Immature natural killer cell (primary cell): ENCODE measurements at regions not wholly inside any gene's neighbourhood (a gene's known extent, or its start where the extent isn't known, plus 50 kb on each side); places are given as distances from the start of the nearest gene placed in this dataset.
"Not testable (repeated sequence)": the region's sequence is repeated elsewhere in the genome, so short reads cannot be mapped to it uniquely, and the experiment has no call there.

Experiments
- DNase-seq, 3 donors: peaks; one replicate each; pipeline ENCODE4 v3.0.0; 2022; ENCODE audit warnings: mixed read lengths in 1 of 3
- H3K27ac Mint-ChIP-seq, 6 donors: one replicate each; pipeline ENCODE4 v1.8.0; 2020; ENCODE audit warnings: mixed read lengths in 6 of 6, mild to moderate bottlenecking in 5 of 6, inconsistent platforms in 4 of 6, moderate library complexity in 3 of 6
- H3K27me3 Mint-ChIP-seq, 3 donors: one replicate each; pipeline ENCODE4 v1.8.0; 2020 to 2021; ENCODE audit warnings: low read depth in 3 of 3, mild to moderate bottlenecking in 3 of 3, mixed read lengths in 3 of 3, moderate library complexity in 3 of 3, inconsistent platforms in 1 of 3
- H3K36me3 Mint-ChIP-seq, 3 donors: one replicate each; pipeline ENCODE4 v1.8.0; 2020; ENCODE audit warnings: mixed read lengths in 3 of 3, inconsistent platforms in 2 of 3, mild to moderate bottlenecking in 2 of 3
- H3K4me1 Mint-ChIP-seq, 2 donors: one replicate each; pipeline ENCODE4 v1.8.0; 2020; ENCODE audit warnings: inconsistent platforms in 2 of 2, mild to moderate bottlenecking in 2 of 2, mixed read lengths in 2 of 2, moderate library complexity in 1 of 2
- H3K4me3 Mint-ChIP-seq, 5 donors: one replicate each; pipeline ENCODE4 v1.8.0; 2020; ENCODE audit warnings: mild to moderate bottlenecking in 5 of 5, mixed read lengths in 5 of 5, inconsistent platforms in 3 of 5, moderate library complexity in 3 of 5
- H3K9me3 Mint-ChIP-seq, 6 donors: one replicate each; pipeline ENCODE4 v1.8.0; 2020; ENCODE audit warnings: mild to moderate bottlenecking in 6 of 6, mixed read lengths in 6 of 6, inconsistent platforms in 4 of 6, moderate library complexity in 3 of 6

GRCh38 chr3:106305882-106306435 lies 437.1 kb upstream of the CBLB start:
- Mint-ChIP-seq H3K4me3 (no peak overlapping the region), H3K9me3 (no peaks in the 10 kb centered on the region)

DNA sequence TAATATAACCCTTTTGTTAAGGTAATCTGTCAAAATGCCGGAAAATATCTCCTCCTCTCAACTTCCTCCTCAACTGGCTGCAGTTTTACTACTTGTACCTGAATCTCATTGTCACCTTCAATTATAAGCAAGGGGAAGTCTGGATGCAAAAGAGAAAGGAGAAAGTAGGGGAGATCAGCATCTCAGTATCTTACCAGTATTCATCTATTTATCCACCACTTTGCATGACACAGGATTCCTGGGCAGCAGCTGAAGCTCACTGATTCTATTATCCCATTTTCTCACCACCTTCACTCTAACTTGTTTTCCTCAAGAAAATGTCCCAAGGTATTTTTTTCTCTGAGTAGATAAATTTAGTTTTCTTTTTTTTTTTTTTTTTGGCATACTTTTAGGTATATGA lies 440.5 kb upstream of the CBLB start:
- Mint-ChIP-seq H3K4me3 (no peak overlapping the region), H3K27ac (no peak overlapping the region), H3K9me3 (no peaks in the 10 kb centered on the region), H3K27me3 (peaks cover 0 to 2% (median 0%) of the 10 kb centered on the region in 3 donors), H3K4me1 (no peaks in the 10 kb centered on the region), H3K36me3 (peaks cover 0 to 4% (median 0%) of the 10 kb centered on the region in 3 donors)
- DNase-seq, result no peak

More at GRCh38 chr3:106305882-106306435, 437.1 kb upstream of the CBLB start:
- Mint-ChIP-seq H3K27ac (no peak overlapping the region), H3K36me3 (no peaks in the 10 kb centered on the region), H3K4me1 (peaks cover 0 to 5% of the 10 kb centered on the region in 2 donors), H3K27me3 (peaks cover 0 to 2% (median 0%) of the 10 kb centered on the region in 3 donors)
- DNase-seq, result no peak

DNA sequence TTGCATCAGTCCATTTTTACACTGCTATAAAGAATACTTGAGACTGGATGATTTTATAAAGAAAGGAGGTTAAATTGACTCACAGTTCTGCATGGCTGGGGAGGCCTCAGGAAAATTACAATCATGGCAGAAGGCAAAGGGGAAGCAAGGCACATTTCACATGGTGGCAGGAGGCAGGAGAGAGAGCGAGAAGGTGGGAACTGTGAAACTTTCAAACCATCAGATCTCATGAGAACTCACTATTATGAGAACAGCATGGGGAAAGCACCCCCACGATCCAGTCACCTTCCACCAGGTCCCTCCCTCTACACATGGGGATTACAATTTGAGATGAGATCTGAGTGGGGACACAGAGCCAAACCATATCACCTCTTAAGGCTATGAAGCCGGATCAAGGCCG lies 441.0 kb upstream of the CBLB start:
- H3K27ac Mint-ChIP-seq, H3K4me1 Mint-ChIP-seq, H3K27me3 Mint-ChIP-seq, H3K36me3 Mint-ChIP-seq, H3K4me3 Mint-ChIP-seq, DNase-seq, H3K9me3 Mint-ChIP-seq: not testable (repeated sequence)

GRCh38 chr3:106317141-106318055 lies 448.6 kb upstream of the CBLB start:
- DNase-seq, result no peak
- H3K27me3 Mint-ChIP-seq, result peaks cover 0 to 4% (median 2%) of the 10 kb centered on the region in 3 donors
- H3K27ac Mint-ChIP-seq, result no peak overlapping the region

DNA sequence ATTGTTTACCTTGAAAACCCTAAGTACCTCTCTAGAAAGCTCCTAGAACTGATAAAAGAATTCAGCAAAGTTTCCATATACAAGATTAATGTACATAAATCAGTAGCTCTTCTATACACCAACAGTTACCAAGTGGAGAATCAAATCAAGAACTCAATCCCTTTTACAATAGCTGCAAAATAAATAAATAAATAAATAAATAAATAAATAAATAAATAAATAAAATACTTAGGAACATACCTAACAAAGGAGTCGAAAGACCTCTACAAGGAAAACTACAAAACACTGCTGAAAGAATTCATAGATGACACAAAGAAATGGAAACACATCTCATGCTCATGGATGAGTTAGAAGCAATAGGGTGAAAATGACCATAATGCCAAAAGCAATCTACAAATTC lies 452.6 kb upstream of the CBLB start:
- H3K4me3 Mint-ChIP-seq, H3K4me1 Mint-ChIP-seq, DNase-seq, H3K27ac Mint-ChIP-seq, H3K36me3 Mint-ChIP-seq, H3K27me3 Mint-ChIP-seq: not testable (repeated sequence)
- peaks cover 0 to 12% (median 6%) of the 10 kb centered on the region in 6 donors for H3K9me3 Mint-ChIP-seq

More at GRCh38 chr3:106317141-106318055, 448.6 kb upstream of the CBLB start:
- Mint-ChIP-seq H3K4me1 (peaks cover 0 to 8% of the 10 kb centered on the region in 2 donors), H3K36me3 (peaks cover 0 to 7% (median 0%) of the 10 kb centered on the region in 3 donors), H3K9me3 (peaks cover 0 to 1% (median 0%) of the 10 kb centered on the region in 6 donors), H3K4me3 (no peak overlapping the region)

DNA sequence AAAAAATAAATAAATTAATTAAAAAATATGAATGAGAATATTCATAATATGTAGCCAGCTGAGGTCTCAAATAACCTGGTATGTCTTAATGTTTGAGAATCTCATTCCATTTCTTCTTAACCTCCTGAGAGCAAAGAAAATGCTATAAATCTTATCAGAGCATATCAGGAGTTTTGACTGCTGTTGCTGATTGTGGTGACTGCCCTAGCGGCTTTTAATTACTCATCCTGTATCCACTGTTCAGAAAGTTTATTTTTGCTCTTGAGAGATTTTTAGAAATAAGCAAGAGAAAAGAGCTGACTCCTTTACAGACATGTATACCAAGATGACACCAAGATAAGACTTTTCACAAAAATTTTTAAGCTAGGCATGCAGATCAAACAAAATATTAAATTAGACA lies 454.8 kb upstream of the CBLB start:
- Mint-ChIP-seq H3K27me3 (peaks cover 0 to 1% (median 0%) of the 10 kb centered on the region in 3 donors), H3K27ac (no peak overlapping the region), H3K4me3 (no peak overlapping the region), H3K4me1 (peaks cover 0 to 6% of the 10 kb centered on the region in 2 donors), H3K36me3 (peaks cover 0 to 8% (median 6%) of the 10 kb centered on the region in 3 donors), H3K9me3 (peaks cover 0 to 12% (median 5%) of the 10 kb centered on the region in 6 donors)
- no peak for DNase-seq

GRCh38 chr3:106326941-106327695 lies 458.3 kb upstream of the CBLB start:
- Mint-ChIP-seq H3K27ac (no peak overlapping the region), H3K4me3 (peak overlapping the region in 1 of 5 donors; percentile 43), H3K9me3 (peaks cover 0 to 12% (median 5%) of the 10 kb centered on the region in 6 donors), H3K27me3 (no peaks in the 10 kb centered on the region), H3K36me3 (peaks cover 0 to 8% (median 6%) of the 10 kb centered on the region in 3 donors), H3K4me1 (peaks cover 0 to 6% of the 10 kb centered on the region in 2 donors)
- DNase-seq, result no peak

GRCh38 chr3:106327696-106328025 lies 458.8 kb upstream of the CBLB start:
- Mint-ChIP-seq H3K9me3 (peaks cover 0 to 12% (median 5%) of the 10 kb centered on the region in 6 donors), H3K4me1 (peaks cover 0 to 6% of the 10 kb centered on the region in 2 donors), H3K4me3 (no peak overlapping the region), H3K36me3 (peaks cover 0 to 8% (median 6%) of the 10 kb centered on the region in 3 donors), H3K27ac (no peak overlapping the region), H3K27me3 (no peaks in the 10 kb centered on the region)
- no peak for DNase-seq

- Mint-ChIP-seq H3K36me3 (peaks cover 0 to 8% (median 6%) of the 10 kb centered on the region in 3 donors), H3K4me1 (peaks cover 2 to 6% of the 10 kb centered on the region in 2 donors), H3K27me3 (no peaks in the 10 kb centered on the region), H3K9me3 (peaks cover 0 to 12% (median 5%) of the 10 kb centered on the region in 6 donors), H3K27ac (no peak overlapping the region), H3K4me3 (no peak overlapping the region)
- no peak for DNase-seq
Observed at GRCh38 chr3:106328224-106328623, 459.4 kb upstream of the CBLB start.

DNA sequence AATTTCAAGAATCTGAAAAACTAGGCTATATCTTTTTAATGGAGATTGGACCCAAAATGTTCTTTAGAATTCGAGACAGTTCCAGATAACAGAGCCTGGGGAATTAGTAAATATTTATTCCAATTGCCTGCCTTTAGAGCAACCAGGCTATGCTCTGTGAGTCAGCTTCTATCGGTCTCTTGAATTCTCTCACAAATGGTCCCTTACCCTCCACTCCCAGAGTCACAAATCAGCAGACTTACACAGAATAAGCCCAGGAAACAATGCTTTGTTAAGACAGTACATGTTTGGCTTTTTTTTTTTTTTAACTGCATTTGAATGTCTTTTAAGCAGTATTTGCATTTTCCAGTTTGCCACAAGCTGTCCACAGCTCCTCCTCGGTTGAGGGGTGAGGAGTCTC lies 460.7 kb upstream of the CBLB start:
- Mint-ChIP-seq H3K27ac (no peak overlapping the region), H3K4me3 (no peak overlapping the region), H3K9me3 (peaks cover 0 to 4% (median 0%) of the 10 kb centered on the region in 6 donors), H3K36me3 (peaks cover 0 to 4% (median 0%) of the 10 kb centered on the region in 3 donors), H3K27me3 (no peaks in the 10 kb centered on the region), H3K4me1 (peaks cover 12 to 19% of the 10 kb centered on the region in 2 donors)
- DNase-seq, result no peak

DNA sequence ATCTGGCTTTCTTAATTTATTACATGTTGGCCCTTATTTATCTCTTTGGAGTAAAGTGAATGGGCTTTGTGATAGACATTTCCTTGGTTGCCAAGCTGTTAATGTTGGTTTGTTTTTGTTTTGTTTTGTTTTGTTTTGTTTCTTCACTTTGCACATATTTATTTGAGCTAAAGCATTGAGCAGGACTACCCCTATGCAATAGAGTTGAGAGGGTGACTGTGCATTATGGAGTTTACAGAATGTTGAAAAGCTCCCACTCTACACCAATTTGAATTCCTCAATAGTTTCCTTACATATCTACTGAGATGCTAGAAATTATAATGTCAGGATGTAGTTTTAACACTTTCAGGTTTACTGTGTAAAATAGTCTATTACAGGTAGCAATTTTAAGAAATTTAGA lies 462.8 kb upstream of the CBLB start:
- no peak for DNase-seq
- Mint-ChIP-seq H3K27ac (no peak overlapping the region), H3K27me3 (no peaks in the 10 kb centered on the region), H3K36me3 (no peaks in the 10 kb centered on the region), H3K9me3 (no peaks in the 10 kb centered on the region), H3K4me1 (peaks cover 23 to 40% of the 10 kb centered on the region in 2 donors), H3K4me3 (no peak overlapping the region)

DNA sequence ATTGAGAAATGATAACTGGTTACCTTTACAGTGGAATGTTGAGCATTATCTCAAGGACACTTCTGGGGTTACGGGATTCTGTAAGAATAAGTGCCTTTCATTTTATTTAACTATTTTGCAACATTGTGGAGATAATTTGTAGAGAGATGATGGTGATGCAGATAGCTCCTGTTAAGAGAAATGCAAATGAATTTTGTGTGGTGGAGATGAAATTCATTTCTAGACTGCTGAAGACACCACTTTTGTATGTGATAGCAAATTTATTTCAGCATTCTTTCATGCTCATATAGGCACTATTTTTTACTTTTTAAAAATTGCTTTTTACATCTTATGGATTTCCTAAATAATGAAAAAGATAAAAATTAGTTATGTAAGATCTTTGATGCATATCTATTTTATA lies 463.3 kb upstream of the CBLB start:
- Mint-ChIP-seq H3K27ac (no peak overlapping the region), H3K27me3 (no peaks in the 10 kb centered on the region), H3K4me3 (no peak overlapping the region), H3K36me3 (no peaks in the 10 kb centered on the region), H3K4me1 (peaks cover 24 to 42% of the 10 kb centered on the region in 2 donors), H3K9me3 (no peaks in the 10 kb centered on the region)
- no peak for DNase-seq

GRCh38 chr3:106332884-106333283 lies 464.1 kb upstream of the CBLB start:
- Mint-ChIP-seq H3K27me3 (no peaks in the 10 kb centered on the region), H3K4me3 (no peak overlapping the region), H3K27ac (no peak overlapping the region), H3K9me3 (no peaks in the 10 kb centered on the region), H3K4me1 (peaks cover 26 to 44% of the 10 kb centered on the region in 2 donors), H3K36me3 (peaks cover 0 to 2% (median 0%) of the 10 kb centered on the region in 3 donors)
- no peak for DNase-seq
